ENCODE measurements at regions not wholly inside any gene's neighbourhood (a gene's known extent, or its start where the extent isn't known, plus 50 kb on each side); places are given as distances from the start of the nearest gene placed in this dataset.
"Not testable (repeated sequence)": the region's sequence is repeated elsewhere in the genome, so short reads cannot be mapped to it uniquely, and the experiment has no call there.

GRCh38 chr6:57708061-57708460 lies 390.6 kb downstream of the PRIM2 start:
- DNase-seq (ENCODE audit: low spot score) = not testable (repeated sequence)

DNA sequence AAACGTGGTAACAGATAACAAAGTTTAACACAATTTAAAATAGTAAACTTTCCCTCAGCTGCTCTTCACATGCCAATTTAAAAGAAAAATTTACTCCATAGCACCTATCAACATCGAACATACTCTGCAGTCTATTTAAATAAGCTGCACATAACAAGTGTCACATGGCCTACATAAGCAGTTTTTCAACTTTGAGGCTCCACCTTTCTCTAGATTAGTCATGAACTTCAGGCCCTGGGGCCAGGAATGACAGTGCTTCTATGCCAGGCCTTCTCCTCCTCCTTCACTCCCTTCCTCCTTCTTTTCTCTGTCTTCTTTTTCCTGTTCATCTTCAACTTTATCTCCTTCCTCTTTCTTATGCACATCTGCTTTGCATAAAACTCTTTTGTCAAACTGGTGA lies 405.1 kb downstream of the PRIM2 start:
- not testable (repeated sequence) for DNase-seq (ENCODE audit: low spot score)

DNA sequence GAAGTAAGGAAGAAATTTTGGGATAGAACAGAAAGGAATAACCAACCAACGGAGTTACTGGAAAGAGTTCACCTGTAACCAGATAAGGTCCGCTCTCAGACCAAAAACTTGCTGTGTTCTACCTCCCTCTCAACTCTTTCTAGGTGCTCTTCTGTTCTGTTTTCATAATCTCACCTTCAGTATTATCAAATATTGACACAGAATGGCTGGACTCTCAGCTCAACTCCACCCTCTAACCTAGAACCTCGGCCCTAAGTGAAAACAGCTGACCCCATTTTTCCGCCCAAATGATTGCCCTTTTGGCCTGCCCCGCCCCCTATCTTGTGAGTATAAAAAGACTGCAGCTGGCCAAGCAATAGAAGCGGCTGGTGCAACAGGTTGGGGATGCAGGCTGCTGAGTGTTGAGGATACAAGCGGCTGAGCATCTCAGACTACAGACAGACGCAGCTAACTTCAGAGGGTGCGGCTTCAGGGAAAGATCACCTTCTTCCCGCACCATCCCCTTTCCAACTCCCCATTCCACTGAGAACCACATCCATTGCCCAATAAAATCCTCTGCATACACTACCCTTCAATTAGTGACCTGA lies 406.5 kb downstream of the PRIM2 start:
- DNase-seq (ENCODE audit: low spot score) = not testable (repeated sequence)

DNA sequence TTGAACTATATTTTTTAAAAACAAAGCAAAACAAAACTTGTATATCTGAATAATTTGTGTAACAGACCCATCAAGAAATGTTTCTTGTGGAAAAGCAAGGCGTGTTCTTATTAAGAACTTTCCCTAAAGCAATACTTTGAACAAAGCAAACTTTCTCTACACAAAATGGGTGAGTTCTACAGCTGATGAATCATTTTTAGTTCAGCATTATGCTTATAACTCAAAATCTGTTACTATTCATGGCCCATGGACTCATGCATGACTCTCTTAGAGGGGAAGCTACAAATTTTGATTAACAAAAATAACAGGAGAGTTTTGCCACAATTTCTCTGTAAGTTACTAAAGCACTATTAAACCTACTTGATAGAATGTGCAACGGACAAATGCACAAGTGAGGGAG lies 412.0 kb downstream of the PRIM2 start:
- not testable (repeated sequence) for DNase-seq (ENCODE audit: low spot score)

DNA sequence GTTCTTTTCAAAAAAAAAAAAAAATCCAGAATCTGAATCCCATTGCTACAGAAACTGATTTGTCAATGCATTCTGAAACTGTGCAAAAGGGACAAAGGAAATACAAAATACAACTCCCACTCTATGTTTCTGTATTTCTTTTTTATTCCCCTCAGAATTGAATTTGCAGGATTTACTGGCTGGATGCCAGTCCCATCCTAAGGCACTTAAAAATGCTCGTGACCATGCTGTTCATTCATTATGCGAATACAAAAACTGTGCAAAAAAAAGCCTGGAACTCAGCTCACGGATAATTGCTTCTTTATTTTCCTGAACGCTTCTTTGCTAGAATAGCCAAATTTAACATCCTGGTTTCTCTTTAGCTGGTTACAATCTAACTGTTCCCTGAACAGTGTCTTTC lies 413.3 kb downstream of the PRIM2 start:
- not testable (repeated sequence) for DNase-seq (ENCODE audit: low spot score)

DNA sequence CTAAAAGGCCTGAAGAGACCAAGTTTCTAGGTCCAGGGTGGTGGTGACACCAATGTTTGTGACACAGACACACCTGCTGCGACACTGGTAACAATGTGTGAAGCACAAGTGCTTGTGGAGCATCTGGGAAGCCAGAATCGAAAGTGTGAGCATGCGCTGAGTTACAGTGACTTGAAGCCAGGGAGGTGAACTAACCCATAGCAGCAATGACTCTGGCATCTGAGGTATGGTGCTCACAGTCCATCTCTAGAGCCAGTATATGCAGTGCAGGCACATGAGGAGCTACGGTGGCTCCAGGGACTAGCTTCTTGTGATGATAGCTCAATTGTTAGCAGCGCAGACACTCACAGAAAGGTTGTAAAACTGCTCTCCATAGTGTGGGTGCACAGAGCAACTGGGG lies 430.3 kb downstream of the PRIM2 start:
- not testable (repeated sequence) for DNase-seq (ENCODE audit: low spot score)

- DNase-seq (ENCODE audit: low spot score) = not testable (repeated sequence)
Observed at GRCh38 chr6:57759850-57760249, 442.4 kb downstream of the PRIM2 start.

GRCh38 chr6:57792720-57793397 lies 475.4 kb downstream of the PRIM2 start:
- not testable (repeated sequence) for DNase-seq (ENCODE audit: low spot score)

DNA sequence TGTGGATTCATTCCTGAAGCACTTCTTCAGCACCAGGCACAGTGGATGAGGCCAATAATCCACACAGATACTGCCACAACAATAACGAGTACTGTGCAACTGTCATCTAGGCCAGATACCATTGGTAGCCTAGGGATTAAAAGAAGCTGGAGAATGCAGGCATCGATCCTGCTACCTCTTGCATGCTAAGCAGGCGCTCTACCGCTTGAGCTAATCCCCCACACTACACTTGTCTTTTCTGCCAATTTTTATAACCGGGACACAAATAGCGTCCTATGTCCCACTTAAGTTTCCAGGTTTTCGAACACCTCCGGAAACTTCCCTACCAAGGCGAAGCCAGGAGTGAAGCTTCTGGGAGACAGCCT lies 475.9 kb downstream of the PRIM2 start:
- not testable (repeated sequence) for DNase-seq (ENCODE audit: low spot score)

DNA sequence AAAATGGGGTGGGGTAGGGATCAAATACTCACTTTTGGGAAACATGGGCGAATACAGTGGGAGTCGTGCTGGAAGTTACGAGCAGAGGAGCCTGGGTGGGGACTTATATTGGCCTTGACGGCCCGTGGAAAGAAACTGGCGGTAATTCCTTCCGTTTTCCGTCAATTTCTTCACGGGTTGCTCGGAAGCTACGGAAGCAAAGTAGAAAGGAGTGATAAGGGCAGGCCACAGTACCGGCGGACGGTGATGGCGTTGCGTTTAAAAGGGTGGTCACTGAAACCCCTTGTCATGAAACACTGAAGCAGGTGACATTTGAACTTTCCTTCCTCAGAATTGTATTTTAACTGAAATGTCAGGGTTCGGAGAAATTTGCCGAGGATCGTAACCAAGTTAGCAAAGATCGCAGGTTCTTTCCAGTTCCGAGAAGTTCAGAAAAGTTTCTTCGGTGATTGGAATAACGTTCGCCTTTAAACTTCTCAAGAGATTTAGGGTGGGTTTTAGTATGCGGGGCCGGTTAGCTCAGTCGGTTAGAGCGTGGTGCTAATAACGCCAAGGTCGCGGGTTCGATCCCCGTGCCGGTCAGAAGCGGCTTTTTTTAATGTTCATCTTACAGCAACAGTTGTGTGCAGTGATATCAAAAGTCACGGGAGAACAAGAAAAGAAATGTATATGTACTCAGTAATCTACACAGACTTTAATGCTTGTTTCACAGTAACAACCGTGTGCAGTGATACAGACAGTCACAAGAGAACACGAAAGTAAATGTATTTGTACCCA lies 482.5 kb downstream of the PRIM2 start:
- not testable (repeated sequence) for DNase-seq (ENCODE audit: low spot score)

GRCh38 chr6:57808581-57808980 lies 491.2 kb downstream of the PRIM2 start:
- peak; percentile 2 for DNase-seq (ENCODE audit: low spot score)

DNA sequence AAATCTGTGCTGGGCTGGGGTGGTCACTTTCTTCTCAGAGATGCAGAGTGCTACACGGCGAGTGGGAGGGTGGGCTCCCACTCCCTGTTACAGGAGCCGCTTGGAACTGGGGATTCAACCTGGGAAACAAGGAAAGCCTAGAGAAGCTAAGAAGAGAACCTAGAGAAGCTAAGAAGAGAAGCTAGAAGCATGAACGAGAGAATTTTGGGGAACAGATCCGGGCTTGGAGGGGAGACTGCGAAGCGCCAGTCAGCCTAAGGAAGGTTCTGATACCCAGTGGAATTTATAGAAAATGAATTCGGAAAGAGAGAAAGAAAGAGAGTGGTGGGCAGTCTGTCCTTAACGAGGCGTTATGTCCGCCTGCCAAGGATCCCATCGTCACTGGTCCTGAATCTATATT lies 492.0 kb downstream of the PRIM2 start:
- DNase-seq (ENCODE audit: low spot score) = not testable (repeated sequence)

GRCh38 chr6:57813271-57814075 lies 496.0 kb downstream of the PRIM2 start:
- DNase-seq (ENCODE audit: low spot score) = peak; percentile 4

DNA sequence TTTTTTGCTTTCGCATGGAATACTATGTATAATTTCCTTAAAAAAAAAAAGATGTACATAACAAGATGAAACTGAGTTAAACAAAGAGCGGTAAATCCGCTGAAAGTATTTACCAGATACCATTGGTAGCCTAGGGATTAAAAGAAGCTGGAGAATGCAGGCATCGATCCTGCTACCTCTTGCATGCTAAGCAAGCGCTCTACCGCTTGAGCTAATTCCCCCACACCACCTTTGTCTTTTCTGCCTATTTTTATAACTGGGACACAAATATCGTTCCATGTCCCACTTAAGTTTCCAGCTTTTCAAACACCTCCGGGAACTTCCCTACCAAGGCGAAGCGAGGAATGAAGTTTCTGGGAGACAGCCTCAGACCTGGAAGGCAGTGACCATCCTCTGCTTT lies 498.4 kb downstream of the PRIM2 start:
- DNase-seq (ENCODE audit: low spot score) = not testable (repeated sequence)

- not testable (repeated sequence) for DNase-seq (ENCODE audit: low spot score)
Observed at GRCh38 chr6:57821325-57821724, 503.9 kb downstream of the PRIM2 start.

DNA sequence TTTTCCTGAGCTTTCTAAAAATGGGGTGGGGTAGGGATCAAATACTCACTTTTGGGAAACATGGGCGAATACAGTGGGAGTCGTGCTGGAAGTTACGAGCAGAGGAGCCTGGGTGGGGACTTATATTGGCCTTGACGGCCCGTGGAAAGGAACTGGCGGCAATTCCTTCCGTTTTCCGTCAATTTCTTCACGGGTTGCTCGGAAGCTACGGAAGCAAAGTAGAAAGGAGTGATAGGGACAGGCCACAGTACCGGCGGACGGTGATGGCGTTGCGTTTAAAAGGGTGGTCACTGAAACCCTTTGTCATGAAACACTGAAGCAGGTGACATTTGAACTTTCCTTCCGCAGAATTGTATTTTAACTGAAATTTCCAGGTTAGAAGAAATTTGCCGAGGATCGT lies 505.0 kb downstream of the PRIM2 start:
- not testable (repeated sequence) for DNase-seq (ENCODE audit: low spot score)

DNA sequence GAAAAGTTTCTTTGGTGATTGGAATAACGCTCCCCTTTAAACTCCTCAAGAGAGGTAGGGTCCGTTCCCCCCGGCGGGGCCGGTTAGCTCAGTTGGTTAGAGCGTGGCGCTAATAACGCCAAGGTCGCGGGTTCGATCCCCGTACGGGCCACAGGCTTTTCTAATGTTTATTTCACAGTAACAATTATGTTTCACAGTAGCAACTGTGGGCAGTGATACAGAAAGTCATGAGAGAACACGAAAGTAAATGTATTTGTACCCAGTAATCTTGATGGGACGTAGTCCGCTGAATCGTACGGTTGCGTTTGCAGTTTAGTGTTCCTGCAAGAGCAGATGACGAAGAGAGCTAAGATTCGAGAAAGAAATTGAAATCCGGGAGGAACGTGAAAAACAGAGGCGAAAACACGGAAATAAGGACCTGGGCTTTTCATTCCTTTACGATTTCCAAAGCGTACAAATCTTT lies 505.5 kb downstream of the PRIM2 start:
- DNase-seq (ENCODE audit: low spot score) = no peak

- not testable (repeated sequence) for DNase-seq (ENCODE audit: low spot score)
Observed at GRCh38 chr6:57837622-57838209, 520.3 kb downstream of the PRIM2 start.

DNA sequence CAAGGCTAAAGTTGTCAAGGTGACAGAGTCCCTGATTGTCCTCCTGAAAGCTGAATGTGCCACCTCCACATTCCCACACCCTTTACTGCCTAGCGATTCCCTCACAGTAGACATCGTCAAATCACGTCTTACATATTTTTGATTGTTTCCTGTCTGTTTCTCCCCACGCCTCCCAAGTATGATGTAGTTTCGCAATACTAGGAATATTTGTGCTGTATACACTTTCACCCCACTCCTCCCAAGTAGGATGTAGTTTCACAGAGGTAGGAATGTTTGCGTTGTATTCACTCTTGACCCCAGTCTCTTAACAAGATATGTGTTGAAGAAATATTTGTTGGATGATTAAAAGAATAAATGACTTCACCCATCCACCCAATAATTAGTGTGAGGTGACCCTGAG lies 524.1 kb downstream of the PRIM2 start:
- not testable (repeated sequence) for DNase-seq (ENCODE audit: low spot score)

DNA sequence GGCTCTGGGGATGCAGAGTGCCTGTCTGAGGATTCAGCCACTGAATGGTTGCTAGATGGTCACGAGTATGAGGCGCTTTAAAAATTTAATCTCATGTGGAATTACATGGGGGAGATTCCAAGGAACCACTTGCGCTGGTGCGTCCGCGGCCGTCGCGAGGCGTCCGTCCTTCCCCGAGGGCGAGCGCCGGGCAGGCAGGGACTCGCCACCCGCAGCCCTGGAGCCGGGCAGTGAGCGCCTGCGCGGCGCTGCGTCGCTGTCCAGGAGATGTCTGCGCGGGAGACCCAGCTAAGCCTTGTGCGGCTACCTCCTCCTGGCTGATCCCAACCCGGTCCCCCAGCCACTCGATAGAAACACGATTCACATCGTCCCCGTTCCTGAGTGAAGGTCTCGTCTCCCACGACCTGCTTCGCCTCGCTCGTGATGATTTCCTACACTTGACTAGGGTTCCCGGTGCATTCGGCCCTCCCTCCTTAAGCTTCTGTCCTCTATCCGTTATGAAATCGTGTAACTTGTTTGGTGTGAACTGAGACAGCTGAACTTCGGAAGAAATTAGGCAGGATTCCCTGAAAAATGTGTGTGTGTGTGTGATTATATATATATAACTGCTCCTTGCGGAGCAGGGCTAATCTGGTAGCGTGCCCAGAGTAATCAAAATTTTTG lies 536.4 kb downstream of the PRIM2 start:
- peak; percentile 5 for DNase-seq (ENCODE audit: low spot score)

Data from iPS-NIHi11 (cell line).